T follicular helper cell (primary cell): ENCODE measurements at regions not wholly inside any gene's neighbourhood (a gene's known extent, or its start where the extent isn't known, plus 50 kb on each side); places are given as distances from the start of the nearest gene placed in this dataset.

Source experiments
- DNase-seq: peaks from one replicate; pipeline ENCODE4 v3.0.0-alpha.2; 2020; ENCODE audit warnings: low read depth

DNA sequence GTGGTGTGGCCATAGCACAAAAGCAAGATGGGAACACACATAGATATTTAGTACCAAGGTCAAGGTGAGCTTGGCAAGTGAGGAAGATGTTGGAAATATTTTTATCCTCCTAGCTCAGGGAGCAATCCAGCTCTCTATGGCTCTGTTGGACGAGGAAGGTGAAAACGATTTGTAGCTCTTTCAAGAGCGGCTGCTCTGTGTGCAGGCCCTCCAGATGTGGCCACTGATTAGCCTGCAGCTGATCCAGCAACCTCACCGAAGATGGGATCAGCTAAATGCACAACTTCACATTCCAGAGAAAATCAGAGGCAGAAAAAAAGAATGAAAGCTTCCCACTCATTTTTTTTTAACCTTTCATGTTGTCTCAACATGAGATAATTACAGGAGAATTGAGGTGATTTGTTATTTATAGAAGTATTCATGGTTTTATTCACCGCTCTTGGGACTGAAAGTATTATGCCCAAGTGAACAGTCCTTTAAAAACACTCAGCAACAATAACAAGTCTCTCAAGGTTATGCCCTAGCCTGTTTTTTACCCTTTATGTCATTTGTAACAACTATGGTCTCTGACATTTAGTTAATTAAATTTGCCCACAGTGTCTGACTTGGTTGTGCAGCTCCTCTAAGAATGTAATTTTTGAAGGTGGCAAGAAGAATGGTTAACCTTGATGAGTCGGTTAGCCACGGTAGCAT is 213.6 kb upstream of the ADARB2 start:
- no peak for DNase-seq

DNA sequence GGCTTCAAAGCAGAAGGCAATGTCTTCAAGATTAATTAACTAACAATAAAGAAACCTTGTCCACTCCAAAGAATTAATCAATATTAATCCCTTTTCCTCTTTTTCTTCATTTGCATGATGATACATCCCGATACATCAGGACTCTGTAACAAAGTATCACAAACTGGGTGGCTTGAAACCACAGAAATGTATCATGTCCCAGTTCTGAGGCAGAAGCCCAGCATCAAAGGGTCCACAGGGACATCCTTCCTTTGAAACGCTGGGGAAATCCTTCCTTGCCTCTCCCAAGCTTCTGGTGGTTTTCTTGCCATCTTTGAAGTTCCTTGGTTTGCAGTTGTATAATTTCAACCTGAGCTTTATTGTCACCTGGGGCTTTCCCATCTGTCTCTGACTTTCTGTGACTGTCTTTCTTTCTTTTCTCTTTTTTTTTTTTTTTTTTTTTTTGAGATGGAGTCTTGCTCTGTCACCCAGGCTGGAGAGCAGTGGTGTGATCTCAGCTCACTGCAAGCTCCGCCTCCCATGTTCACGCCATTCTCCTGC is 210.2 kb upstream of the ADARB2 start:
- DNase-seq, result no peak

DNA sequence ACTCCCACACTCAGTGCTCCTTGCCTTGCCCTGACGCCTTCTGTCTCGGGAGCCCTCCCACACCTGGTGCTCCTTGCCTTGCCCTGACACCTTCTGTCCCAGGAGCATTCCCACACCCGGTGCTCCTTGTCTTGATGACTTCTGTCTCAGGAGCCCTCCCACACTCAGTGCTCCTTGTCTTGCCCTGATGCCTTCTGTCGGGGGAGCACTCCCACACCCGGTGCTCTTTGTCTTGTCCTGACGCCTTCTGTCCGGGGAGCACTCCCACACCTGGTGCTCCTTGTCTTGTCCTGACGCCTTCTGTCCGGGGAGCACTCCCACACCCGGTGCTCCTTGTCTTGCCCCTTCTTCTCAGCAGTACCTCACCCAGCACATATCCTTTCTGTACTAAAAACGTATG is 207.2 kb upstream of the ADARB2 start:
- DNase-seq, result no peak

DNA sequence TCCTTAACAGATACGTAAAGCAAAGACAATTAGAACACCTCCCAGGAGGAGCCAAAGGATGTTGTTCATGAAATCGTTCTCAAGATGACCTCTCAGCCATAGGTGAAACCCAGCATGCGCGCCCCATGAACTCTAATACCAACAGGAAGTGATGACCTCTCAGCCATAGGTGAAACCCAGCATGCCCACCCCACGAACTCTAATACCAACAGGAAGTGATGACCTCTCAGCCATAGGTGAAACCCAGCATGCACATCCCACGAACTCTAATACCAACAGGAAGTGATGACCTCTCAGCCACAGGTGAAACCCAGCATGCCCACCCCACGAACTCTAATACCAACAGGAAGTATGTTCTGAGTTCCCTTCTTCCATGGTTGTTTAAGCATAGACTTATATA is 205.2 kb upstream of the ADARB2 start:
- no peak for DNase-seq

DNA sequence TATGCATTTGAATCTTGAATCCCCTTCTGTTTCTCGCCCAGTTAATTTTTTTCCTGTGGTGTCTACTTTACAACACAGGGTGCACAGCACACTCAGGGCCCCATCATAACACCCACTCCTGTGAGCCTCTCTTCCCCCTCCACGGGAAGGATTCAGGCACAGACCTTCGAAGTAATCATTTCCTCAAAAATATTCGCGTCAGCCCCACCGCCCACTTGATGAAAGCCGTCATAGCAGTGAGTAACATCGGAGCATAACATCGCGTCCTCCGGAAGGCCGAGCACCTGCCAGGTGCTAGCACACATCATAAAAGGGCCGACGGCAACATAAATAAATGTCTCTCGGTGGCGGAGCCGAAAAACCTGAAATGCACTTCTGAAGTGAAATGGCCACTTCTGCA is 201.7 kb upstream of the ADARB2 start:
- DNase-seq, result no peak

DNA sequence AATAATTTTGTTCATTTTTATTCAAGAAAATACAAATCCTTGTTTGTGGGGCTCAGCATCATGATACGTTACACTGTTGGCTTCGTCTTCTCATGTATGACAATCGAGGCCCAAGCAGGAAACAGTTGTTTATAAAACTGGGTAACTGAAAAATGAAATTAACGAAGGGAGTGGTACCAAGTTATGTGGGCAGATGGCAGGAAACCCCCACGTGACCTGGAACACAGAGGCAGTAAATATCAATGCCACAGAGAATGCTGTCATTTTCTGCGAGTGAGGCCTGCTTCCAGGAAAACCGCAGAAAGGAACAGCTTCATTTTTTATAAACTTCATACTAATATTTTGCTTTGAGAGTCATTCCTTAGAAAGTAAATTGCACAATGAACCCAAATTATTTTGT is 201.0 kb upstream of the ADARB2 start:
- no peak for DNase-seq

DNA sequence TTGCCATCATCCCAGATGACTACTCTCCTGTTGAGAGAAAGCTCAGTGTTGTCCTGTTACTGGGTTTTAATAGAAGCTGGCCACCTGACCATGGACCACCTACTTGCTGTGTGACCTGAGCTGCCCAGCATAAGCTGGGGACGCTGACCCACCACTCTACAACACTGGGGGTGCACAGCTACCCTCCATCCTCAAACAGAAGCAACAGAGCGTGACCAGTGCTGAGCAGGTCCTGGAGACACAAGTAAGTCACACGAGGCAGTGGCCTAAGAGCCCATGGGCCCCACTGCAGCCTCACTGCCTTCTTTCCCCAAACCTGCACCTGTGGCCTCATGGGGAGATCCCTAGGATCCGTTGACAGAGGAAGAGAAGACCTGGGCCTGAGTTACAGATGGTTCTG is 198.6 kb upstream of the ADARB2 start:
- no peak for DNase-seq

DNA sequence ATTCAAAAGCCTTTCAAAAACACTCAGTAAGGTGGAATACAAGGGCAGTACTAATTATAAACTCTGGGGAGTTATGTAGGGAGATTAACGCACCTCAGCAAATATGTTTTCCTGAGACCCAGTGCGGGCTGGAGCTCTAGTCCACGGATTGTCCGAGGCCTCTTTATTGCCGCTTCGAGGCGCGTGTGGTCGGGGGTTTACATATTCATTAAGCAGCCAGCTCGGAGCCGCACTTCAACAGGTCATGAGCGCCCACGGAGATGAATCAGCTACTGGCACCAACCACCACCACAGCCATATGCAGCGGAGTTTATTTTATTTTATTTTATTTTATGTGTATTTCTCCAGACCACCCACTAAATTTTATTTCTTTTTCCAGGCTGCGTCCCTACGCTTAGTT is 195.9 kb upstream of the ADARB2 start:
- DNase-seq, result no peak

DNA sequence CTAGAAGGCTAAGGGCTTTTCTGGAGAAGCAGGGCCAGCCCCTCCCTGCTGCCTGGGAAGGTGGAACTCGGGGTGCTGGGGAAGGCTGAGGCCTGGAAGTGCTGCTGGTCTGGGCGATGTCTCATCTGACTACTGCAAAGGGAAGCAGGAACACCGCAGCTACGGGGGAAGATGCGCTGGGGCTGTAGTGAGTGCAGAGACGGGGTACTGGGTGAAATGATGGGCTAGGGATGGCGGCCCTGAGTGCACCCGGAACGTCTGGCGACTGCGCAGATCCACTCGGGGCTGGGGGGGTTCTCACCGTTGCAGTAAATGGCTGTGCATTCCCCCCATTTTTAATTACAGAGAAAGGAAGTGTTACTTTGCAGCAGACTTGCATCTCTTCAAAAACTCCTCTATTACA is 195.4 kb upstream of the ADARB2 start:
- no peak for DNase-seq

DNA sequence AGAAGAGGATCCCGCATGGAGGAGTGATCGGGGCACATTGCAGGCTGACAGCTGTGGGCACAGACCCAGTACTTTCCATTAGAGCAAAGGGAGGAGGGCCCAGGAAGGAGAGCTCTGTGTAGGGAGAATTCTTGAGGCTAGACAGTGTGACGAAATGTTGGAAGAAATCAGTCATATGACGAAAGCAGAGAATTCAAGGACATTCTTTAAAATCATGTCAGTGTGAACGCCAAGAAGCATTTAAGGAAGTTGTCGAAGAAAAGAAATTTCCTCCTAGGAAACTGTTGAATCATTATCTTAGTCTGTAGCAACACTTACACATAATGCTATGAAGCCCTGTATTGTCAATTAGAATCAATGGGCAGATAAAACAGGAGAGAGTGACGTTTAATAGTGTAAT is 191.3 kb upstream of the ADARB2 start:
- DNase-seq, result no peak

DNA sequence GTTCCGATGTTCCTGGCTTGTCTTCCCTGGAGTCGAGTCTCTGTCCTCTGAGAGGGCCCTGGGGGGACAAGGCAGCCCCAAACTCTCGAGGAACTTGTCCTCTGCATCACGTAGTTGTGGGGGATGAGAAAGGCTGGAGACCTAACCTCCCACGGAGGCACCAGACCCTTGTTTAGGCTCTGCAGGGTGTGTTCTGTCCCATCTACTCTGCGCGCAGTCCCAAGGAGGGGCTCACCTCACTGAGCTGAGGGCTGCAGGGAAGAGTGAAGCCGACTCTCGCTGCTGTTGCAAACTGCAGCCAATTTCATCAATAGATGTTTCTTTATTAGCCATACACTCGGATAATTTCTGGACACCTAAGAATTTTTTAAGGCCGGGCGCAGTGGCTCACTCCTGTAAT is 186.7 kb upstream of the ADARB2 start:
- DNase-seq, result no peak

DNA sequence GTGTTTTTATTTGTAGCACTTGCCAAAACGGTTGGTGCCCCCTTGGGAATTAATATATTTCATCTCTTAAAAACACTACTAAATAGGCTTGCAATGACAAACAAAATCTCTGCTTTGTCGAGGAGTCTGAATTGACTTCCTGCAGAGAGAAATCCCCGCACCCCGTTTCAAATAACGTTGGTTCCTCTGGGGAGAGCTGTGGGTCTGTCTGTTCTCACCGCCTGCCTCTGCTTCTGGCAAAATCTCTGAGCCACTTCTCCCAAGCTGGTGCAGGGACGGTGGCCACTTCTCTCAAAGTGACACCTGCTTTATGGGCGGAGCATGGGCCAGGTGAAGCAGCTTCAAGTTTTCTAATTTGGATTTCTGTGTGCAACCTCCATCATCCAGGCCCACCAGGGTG is 186.3 kb upstream of the ADARB2 start:
- no peak for DNase-seq

DNA sequence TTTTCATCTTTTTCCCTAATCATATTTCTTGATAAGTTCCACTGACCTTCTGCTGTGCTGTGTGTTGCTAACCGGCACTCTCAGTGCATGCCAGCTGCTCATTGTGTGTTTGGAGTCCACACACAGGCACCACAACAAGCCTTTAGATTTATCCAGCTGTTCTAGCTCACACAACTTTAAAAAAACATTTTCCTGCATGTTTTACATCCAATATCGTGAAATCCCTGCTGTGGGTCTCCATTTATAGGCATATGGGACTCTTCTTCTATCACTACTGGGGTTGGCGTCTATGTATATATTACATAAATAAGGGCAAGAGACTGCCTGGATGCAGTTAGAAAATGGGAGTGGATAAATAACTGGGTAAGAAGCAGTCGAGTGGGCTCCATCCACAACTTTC is 183.6 kb upstream of the ADARB2 start:
- no peak for DNase-seq

DNA sequence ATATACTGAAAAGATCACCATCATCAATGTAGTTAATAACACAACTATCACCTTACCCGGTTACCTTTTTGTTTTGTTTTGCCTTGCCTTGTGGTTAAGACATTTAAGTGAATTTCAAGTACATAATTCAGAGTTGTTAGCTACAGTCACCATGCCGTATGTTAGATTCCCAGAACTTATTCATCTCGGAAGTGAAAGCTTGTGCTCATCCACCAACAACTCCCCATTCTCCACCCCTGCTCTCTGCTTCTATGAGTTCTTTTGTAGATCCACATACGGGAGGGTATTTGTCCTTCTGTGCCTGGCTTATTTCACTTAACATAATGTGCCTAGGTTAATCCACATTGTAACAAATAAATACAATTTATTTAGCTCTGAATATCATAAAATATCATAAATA is 182.8 kb upstream of the ADARB2 start:
- DNase-seq, result no peak

DNA sequence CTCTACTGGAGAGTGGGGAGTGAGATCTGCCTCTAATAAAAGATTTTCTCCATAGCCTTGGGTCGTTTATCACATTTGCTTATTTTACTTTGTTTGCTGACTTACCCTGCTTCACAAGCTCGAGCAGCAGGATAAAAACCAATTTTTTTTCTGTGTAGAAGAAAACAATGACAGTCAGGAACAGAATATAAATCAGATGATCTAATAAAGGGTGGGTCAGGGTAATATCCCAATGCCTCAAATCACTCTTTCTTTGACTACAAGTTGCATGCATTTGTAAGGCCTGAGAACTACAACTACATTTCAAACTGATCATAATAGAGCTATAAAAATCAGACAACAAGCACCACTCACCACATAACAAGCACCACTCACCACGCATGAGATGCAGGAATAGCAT is 174.4 kb upstream of the ADARB2 start:
- DNase-seq, result no peak

DNA sequence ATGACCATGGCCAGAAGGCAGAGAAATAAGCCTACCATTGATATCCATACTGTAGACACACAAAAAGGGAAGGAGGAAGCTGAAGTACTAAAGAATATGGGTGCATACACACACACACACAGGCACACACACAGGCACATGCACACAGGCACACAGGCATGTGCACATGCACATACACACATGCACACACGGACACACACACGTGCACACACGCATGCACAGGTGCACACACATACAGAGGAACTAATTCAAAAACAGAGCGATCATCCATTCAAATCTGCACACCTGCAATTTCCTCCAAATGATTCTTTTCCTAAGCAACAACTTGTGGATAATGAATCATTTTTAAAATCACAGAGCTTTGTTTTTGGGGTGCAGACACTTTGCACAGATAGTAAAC is 166.7 kb upstream of the ADARB2 start:
- DNase-seq, result no peak

DNA sequence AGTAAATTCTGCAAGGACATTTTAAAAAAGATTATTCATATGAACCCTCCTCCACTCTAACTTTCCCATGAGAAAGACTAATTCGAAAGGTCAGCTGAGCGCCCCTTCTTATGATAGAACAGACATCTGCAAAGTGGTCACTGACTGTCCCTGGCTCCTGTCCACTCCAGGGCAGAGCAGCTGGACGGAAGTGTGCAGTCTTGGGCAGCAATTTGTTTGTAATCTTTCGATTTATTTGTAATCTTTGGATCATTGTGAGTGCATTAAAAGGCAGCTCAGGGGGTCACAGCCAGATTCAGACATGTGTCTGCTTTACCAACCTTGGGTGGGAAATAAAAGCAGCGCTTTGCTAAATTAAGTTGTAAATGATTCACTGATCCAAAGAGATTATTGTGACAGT is 158.8 kb upstream of the ADARB2 start:
- DNase-seq, result no peak

DNA sequence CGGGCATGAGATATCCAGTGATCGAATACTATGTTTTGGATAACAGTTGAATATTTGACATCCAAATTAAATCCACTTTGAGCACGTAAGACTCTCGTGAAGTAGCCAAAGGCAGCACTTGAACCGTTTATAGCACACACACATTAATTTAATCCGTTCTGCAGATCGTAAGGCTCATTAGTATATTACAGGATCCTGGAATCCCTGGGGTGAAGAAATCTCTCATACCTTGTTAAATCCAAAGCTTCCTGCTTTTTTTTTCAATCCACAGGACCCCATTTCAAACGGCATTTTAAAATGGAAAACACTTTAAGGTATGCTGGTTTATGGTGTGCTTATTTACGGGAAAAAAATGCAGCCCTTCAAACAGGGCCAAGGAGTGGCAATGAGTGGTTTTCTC is 158.4 kb upstream of the ADARB2 start:
- DNase-seq, result no peak

DNA sequence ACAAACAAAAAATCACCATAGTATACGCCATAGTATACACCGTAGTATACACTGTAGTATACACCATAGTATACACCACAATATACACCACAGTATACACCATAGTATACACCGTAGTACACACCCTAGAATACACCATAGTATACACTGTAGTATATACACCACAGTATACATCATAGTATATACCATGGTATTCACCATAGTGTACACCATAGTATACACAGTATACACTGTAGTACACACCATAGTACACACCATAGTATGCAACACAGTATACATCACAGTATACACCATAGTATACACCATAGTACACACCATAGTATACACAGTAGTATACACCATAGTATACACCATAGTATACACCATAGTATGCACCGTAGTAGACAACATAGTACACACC is 157.6 kb upstream of the ADARB2 start:
- DNase-seq, result no peak

DNA sequence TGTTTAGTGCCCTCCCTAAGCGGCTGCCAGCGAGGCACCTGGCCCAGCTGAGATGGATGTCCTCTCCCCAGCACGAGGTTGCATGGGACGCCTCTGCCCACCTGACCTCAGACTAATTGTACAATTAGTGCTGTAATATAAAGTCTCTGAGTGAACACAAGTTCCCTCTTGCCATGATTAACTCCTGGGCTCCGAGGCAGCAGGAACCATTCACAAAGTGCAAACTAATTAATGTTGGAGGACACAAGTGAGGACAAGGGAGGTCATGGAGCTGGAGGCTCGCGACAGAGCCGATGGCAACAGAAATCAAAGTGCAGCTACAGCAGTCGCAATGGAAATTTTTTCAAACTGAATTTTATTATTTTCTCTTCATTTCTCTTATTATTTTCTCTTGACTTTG is 156.6 kb upstream of the ADARB2 start:
- DNase-seq, result no peak

DNA sequence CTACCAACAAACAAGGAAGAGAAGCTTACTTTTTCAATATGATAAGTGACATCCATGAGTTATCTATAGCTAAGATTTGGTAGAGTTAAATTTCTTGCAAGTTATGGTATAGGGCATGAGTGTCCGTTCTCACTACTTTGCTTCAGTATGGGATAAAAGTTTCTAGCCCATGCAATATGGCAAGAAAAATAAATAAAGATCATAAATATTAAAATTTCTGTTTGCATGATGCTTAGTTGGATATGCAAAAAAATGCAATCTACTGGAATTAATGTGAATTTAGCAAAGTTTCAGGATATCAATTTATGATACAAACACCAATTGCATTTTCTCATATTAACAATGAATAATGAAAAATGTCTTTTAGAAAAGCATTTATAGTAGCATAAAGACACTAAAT is 148.7 kb upstream of the ADARB2 start:
- no peak for DNase-seq

DNA sequence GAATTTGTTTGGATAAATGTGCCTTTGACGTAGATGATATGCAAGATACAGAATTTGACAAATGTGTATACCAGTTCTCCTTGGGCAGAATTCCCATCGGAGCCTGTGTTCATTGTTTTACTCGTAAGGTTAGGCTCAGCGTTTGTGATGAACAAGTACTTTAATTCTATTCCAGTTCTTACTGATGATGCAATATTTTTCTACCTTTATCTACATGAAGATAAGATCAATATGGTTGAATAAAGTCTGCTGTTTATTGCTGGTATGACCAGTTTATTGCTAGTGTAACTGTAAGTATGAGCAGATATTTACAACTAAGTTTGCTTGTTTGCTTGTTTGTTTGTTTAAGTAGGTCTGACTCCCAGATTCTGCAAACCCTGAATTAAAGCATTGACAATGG is 145.4 kb upstream of the ADARB2 start:
- DNase-seq, result no peak

DNA sequence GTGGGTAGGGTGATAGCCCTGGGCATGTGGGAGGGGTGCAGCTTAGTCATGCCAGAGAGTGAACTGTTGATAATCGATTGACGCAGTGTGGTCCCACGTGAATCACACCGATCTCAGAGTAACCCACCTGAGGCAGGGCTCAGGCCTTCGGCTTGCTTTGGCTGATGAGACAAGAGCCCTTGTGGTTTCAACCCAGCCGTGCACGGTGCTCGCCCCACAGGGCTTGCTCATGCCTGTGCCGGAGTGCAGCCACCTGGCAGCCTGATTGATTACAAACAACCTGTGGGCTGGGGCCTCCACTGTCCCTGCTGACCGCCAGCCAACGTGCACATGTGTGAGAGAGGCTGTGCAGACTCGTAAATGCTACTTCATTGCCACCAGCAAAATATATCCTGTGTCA is 144.9 kb upstream of the ADARB2 start:
- no peak for DNase-seq

DNA sequence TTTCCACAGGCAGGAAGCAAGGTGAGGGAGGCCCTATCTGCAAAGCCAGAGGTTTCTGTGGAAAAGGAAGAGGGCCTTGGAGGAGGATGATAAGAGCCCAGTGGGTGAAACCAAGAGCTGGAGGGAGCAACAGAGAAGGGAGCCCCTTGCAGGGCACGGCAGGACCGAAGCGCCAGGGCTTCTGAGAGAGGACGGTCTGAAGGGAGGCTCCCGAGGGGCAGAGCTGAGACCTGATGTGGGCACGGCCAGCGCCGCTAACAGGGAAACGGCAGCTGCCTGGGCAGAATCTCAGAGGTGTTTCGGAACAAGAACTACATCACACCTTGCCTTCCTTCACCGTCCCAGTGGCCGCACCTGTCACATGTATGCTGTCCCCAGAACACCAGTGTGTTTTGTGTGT is 144.3 kb upstream of the ADARB2 start:
- no peak for DNase-seq

DNA sequence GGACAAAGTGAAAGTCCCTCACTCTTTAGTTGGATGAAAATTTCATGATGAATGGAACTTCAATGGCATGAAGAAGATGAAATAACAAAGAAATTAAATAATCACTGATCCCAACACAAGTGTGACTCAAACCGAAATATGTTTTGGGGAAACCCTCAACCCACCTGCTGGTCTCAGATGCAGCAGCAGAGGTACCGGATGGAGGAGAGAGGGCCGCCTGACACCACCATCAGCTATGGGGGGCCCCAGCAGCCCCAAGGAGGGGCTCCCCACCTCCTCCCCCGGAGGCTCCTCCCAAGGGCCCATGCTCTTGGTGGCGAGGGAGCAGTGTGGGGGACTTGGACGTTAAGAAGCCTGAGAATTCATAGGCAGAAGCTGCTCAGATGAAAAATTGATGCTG is 137.2 kb upstream of the ADARB2 start:
- DNase-seq, result no peak
